GM21367 (cell line): ENCODE measurements at regions not wholly inside any gene's neighbourhood (a gene's known extent, or its start where the extent isn't known, plus 50 kb on each side); places are given as distances from the start of the nearest gene placed in this dataset.

Experiments used
- ATAC-seq: cut with Tn5 transposase; IDR thresholded peaks from one replicate; pipeline ENCODE4 v1.9.1; 2021; ENCODE audit not compliant: unreplicated experiment

DNA sequence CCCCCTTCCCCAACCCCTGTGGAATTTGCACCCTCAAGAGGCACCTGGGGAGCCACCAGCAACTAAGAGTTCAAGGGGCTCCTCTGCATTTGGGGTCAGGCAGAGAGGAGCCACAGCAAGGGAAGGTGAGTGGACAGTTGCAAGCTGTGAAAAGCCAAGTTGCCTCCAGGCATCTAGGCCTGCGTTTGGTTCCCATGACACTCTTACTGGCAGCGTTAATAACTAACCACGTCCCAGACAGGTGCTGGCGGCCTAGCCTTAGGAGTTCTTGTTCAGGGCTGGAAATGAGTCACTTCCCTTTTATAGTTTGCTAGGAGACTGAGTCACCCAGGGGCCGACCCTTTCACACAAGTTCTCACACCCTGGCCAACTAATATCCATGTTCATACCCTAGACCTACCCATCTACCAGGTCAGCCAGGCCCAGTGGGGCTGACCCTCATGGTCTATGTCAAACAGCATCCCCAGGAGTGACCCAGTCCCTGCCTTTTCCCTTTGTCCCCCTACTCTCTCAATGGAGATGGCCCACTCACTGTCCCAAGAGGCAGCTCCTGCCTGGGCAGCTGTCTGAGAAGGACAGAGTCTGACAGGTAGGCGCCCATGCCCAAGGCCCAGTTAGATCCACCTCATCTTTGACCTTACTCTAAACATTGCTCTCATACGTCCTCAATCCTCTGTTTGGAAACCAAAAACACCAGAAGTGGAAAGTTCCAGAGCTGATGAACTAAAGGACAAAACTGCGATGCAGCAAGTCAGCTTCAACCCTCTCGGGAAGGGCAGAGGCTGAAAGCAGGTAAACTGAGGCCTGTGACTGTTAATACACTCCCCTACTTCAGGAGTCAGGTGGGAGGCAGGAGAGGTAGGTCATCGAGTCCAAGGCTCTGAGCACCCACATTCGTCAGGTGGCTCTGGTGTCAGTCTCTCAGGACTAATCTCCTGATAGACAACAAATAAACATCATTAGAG lies 300.6 kb downstream of the SOX9 start:
- ATAC-seq: peak; percentile 46

- no peak for ATAC-seq
These were observed 301.3 kb downstream of the SOX9 start for GRCh38 chr17:72422204-72422504.

- peak; percentile 28 for ATAC-seq
These were observed 301.9 kb downstream of the SOX9 start for GRCh38 chr17:72422505-72423285.

GRCh38 chr17:72423286-72423589 lies 302.4 kb downstream of the SOX9 start:
- no peak for ATAC-seq

GRCh38 chr17:72423718-72424117 lies 302.9 kb downstream of the SOX9 start:
- ATAC-seq: no peak

DNA sequence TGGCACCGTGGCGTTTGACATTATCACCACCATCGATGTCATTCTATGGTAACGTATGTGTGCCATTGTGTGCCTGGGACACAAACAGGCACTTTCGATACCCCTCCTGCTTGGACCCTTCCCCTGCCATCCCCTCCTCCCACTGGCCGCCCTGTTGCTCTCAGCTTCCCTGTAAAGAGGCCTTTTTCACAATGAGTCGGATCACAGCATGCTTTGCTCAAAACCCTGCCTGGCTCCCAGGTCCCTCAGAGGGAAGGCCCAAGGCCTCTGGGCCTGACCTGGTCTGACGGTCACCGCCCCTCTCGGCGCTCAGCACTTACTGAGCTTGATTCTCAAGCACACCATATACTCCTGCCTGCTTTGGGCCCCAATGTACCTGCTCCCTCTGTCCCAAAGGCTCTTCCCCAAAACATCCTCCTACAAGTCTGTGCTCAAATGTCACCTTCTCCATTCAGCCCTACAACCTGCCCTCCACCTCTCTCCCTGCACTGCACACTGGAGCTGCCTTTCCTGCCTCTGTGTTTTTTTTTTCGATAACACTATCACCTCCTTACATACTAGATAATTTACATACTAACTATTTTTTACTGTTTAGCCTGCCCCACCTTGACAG lies 303.8 kb downstream of the SOX9 start:
- no peak for ATAC-seq

- no peak for ATAC-seq
These were observed 304.4 kb downstream of the SOX9 start for GRCh38 chr17:72425133-72425793.

GRCh38 chr17:72425794-72426168 lies 305.0 kb downstream of the SOX9 start:
- no peak for ATAC-seq

DNA sequence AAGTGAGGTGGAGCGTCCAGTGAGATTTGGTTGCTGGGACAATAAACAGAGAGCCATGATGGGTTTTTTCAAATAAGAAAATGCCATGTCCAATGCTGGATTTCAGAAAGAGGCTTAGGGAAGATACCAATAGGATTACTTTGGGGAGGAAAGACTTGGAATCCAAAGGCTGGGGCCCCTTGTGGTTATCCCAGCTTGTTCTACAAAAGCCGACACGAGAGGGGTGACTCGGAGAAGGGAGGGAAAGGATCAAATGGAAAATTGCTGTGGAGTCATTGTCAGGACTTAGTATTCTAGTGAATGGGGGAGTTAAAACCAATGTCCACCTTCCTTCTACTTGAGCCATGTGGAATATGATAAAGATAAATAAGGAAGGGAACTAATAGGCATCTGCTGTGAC lies 305.5 kb downstream of the SOX9 start:
- no peak for ATAC-seq

DNA sequence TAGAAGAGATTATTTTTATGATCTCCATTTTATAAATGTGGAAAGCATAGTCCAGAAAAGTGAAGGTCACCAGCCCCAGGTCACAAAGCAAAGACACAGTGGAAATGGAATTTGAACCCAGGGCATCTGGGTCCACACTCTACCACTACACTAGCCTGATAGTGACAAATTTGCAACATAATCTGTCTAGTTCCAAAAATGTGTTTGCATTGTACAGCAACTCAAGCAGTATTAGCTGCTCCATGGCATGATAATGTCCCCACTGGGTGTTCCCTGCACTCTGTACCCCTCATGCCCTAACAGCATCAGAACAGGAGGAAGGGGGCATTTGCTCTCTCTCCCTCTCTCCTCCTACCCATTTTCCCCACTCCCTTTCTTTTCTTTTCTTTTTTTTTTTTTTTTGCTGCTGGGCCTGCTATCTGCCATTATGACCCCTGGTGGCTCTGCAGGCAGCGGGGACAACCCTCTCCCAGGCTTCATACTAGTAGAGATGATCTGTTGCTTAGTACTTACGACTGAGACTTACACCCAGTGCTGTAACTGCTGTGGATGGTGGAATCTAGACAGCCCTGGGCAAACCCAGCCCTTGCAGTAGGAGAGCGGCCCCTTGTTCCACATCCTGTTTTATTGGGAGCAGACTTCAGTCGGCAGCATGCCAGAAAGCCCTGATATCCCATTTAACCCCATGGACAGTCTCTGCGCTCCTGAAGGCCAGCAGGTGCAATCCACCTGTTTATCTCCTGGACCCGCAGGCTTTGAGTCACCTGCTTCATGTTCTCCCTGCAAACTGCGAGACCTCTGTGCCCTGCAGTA lies 306.3 kb downstream of the SOX9 start:
- ATAC-seq: no peak

GRCh38 chr17:72427761-72428109 lies 306.9 kb downstream of the SOX9 start:
- no peak for ATAC-seq

DNA sequence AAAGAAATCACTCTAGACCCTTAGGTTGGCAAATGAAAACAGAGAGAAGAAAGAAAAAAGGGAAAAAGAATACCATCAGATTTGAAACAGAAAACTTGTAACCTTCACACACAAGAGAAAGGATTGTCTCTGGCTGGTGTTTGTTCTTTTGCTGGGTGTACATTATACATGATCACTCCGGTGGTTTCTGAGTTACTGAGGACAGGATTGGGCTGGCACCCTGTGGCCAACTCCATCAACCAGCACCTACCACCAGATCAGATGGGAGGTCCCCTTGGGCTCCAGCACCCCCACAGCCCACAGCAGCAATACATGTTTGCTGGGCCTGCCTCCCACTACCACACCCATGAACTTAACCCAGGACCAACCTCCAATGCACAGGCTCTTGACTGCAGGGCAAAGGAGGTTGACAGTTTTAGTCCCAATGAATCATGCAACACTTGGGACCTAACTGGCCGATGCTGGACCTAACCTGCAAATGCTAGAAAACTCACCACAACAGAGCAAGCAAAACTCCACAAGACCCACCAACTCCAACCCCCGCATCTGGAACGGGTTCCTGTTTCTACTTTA lies 308.3 kb downstream of the SOX9 start:
- ATAC-seq: no peak

DNA sequence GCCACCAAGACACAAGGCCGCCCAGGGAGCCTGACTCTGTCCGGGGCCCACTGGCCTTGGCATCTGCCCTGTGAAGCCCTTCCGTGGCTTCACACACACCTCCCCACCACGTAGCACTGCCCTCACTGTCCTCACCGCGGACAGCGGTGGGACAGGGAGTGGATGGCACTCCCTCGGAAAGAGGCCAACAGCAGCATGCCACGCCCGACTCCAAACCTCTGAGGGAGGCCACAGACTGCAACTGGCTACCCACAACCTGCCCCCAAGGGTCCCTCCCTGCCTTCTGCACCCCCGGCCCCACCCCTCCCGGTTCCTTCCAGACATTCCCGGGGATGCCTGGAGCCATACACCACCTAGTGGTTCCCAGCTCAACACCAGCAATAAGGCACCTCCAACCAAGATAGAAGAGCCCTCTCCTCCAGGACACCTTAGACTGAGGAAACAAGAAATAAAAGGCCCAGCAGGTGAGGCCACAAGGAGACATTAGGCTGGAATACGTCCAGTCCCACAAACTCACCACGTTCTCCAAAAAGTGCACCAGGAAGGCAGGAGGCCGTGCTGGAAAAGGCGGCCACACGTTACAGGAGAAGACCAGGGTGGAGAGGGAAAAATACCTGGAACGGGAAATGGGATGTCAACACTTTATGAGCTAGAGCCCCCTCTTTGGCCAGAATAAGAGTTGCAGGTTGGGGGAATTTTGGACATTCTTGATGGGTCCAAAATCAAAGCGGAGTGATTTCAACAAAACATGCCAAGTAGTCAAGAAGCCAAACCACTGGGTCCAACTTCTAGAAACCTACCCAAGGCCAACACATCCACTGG lies 310.0 kb downstream of the SOX9 start:
- ATAC-seq: no peak

GRCh38 chr17:72432143-72432621 lies 311.4 kb downstream of the SOX9 start:
- no peak for ATAC-seq

- no peak for ATAC-seq
These were observed 312.1 kb downstream of the SOX9 start for GRCh38 chr17:72432881-72433280.

DNA sequence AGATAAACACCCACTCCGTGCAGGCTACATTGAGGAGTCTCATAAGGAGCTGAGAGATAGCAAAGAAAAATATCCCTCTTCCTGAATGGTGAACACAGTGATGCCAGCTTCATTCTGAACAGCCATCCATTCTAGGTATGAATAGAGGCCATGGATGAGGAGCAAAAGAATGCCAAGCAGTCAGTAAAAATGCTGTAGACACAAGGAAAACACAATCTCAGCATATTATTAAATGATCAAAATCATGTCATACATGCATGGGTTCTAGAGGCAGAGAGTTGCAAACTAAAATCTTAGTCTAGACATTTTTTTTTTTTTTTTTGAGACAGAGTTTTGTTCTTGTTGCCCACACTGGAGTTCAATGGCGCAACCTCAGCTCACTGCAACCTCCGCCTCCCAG lies 313.0 kb downstream of the SOX9 start:
- no peak for ATAC-seq

DNA sequence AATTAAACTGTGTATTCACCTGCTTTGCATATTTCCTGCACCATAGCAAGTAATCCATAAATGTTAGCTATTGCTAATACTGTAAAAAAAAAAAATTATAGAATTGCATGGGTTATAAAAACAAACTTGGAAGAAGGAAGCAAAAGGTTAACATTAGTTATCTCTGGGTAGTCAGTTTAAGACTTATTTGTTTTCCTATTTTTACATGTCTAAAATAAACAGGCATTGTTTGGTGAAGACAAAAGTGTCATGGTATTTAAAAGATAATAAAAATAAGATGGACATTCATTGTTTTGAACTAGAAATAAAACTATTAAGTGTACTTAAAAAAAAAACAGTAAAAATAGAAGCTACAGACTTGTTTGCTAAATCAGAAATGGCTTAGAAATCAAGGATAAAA lies 313.8 kb downstream of the SOX9 start:
- ATAC-seq: no peak

DNA sequence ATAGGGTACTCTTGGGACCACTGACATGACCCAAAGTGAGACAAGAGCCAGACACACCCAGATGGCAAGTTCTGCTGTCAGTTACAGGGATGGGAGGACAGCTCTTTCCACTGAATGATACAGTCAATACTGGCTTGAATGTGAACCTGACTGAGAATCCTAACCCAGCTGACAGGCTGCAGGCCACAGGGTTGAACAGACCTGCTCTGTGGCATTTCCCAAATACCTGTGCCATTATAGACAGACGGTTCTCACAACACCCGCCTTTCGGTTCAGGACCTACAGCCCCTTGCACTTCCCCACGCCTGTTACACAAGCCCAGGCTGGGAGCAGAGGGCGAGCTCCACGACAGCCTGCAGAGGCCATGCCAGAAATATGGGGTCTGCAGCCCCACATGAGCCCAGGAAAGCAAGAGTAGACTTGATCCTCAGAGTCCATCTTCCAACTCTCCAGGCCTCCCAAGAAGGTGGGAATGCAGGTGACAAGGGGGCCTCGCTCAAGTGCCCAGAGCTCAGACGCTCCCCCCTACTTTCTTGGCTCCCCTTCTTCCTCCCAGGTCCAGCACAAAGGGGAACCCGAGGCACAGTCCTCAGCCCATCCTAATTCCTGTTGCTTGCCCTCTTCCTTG lies 314.3 kb downstream of the SOX9 start:
- ATAC-seq: no peak

DNA sequence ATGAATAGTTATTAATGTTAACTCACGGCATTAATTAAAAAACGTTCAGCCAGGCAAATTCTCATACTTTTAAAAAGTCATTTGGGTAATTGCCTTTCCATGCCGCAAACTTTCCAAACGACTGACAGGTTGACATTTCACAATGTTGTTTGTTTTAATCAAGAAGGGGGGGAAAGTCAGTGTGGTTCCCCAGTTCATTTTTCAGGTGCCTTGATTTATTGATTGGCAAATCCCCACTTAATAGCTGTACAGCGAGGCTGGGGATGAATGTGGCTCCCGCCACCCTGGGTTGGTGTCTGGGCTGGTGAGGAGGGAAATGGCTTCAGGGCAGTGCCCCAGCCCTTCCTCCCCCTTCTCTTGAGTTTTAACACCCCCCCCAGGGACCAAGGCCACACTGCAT lies 318.0 kb downstream of the SOX9 start:
- ATAC-seq: no peak
